ENCODE measurements at regions not wholly inside any gene's neighbourhood (a gene's known extent, or its start where the extent isn't known, plus 50 kb on each side); places are given as distances from the start of the nearest gene placed in this dataset.

DNA sequence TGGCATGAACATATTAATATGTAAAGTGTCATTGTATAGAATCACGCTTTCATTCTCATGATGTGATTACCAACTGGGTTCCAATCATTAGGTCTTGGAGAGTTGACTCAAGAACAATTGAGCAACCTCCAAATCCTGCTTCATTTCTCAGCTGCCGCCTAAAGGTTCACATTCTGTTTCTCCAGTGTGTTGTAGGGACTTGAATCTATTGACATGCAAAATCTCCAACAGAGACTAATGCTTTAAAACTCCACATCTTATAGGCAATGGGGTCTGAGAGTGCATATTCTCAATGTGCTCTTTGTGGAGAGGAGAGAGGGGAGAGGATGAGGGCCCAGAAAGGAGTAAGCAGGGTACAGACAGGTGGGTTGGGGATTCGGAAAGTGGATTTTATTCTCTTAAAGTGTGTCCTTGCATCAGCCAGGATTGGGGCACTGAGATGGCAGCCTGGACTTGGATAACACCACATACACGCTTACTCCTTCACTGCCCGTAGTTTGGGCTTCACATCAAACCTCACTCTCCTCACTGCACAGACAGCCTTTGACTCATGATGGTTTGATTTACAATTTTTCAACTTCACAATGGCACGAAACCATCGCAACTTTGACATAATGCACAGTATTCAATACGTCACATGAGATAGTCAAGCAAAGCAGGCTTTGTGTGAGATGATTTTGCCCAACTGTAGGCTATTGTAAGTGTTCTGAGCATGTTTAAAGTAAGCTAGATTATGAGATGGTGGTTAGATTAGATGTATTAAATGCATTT is 241.3 kb upstream of the IRS2 start:
- H3K9me3 ChIP-seq, result no peaks in the 10 kb centered on the region
- no peak for DNase-seq
- H3K27me3 ChIP-seq, result no peaks in the 10 kb centered on the region
- H3K4me3 ChIP-seq, result no peak overlapping the region
- no peaks in the 10 kb centered on the region for H3K36me3 ChIP-seq

DNA sequence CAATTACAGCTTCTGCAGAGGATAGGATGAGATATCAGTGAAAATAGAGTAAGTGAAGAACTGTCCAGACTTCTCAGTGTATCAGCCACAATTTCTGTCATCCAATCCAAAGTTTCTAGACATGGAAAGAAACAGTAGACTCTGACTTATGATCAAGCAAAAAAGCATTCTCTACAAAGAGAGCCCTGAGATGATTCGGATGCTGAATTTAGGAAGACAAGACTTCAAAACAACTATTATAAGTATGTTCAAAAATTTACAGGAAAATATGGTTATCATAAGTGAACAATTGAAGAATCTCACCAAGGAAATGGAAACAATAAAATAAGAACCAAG is 238.2 kb upstream of the IRS2 start:
- no peaks in the 10 kb centered on the region for H3K36me3 ChIP-seq
- H3K9me3 ChIP-seq, result no peaks in the 10 kb centered on the region
- H3K27me3 ChIP-seq, result no peaks in the 10 kb centered on the region
- H3K4me3 ChIP-seq, result no peak overlapping the region
- DNase-seq, result no peak

DNA sequence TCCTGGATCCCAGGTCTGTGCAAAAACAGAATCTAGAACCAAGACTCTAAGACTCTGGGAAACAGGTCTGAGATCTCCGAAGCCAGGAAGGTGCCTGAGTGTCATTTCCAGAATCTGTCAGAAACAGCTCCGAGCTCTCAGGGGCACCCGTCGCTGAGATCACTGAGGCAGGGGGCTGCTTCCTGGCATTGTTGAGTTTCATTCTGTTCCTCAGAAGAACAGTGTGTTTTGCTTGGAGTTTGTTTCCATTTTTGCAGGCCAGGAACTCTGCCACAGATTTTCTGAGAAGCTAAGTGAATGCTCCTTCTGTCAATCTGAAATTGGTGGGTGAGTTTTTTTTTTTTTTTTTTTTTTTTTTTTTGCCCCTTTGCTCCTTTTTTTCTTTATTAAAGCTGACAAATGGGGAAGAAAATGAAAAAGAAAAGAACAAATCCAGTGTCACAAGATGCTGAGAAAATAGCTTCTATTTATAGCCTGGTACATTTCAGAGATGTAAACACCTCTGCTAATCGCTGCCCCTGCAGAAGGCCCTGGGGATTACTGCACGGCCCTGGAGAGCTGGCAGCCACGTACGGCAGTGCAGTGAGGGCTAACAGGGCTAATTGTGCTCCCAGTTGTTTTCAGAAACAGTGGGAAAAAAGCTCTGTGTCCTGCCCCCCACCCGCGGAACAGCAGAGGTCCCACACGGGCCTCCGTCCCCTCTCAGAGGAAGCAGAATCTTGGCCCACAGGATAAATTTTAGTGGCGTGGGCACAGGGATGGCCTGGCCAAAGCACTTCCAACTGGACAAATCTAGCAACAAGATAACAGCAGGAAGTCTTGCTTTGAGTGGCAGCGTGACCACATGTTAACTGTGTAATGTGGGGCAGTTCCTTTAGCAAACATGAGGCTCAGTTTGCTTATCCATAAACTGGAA is 237.6 kb upstream of the IRS2 start:
- no peaks in the 10 kb centered on the region for H3K9me3 ChIP-seq
- DNase-seq, result no peak
- no peak overlapping the region for H3K4me3 ChIP-seq
- H3K27me3 ChIP-seq, result no peaks in the 10 kb centered on the region
- H3K36me3 ChIP-seq, result no peaks in the 10 kb centered on the region

DNA sequence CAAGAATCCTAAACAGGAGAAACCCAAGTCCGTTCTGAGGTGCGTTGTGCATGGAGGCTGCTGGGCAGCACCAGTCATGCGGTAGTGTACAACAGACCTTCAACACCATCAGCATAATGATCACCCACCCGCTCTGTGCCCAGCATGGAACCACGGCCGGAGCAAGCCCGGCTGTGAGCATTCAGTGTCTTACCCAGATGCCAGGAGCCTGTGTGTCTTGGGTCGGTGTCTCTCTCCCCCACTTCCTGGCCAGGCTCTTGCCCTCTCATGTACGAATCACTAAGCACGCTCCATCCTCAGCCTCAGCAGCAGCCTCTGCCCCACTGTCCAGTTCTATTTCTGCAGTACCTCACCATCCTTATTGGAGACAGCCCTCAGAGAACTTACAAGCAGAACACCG is 231.6 kb upstream of the IRS2 start:
- H3K9me3 ChIP-seq, result no peaks in the 10 kb centered on the region
- H3K36me3 ChIP-seq, result no peaks in the 10 kb centered on the region
- H3K27me3 ChIP-seq, result no peaks in the 10 kb centered on the region
- no peak overlapping the region for H3K4me3 ChIP-seq
- DNase-seq, result peak; percentile 77

DNA sequence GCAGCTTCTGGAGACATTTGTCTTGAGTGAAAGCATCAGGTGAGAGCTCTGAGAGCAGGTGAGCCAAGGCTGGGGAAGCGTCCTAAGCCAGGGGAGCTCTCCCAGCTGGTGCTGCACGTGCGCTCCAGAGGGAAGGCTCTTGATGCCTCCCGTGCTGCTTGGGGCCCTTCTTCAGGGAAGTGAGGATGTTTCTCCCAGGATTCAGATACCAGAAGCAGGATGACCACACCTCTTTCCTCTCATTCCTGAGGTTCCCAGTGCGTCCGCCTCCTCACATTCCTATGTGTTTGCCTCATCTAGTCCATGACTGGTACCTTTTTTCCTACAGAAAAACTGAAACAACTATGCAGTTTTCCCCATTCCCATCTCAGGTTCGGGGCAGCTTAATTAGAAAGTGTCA is 231.0 kb upstream of the IRS2 start:
- peak; percentile 80 for DNase-seq
- H3K9me3 ChIP-seq, result no peaks in the 10 kb centered on the region
- H3K4me3 ChIP-seq, result no peak overlapping the region
- H3K36me3 ChIP-seq, result no peaks in the 10 kb centered on the region
- H3K27me3 ChIP-seq, result no peaks in the 10 kb centered on the region

DNA sequence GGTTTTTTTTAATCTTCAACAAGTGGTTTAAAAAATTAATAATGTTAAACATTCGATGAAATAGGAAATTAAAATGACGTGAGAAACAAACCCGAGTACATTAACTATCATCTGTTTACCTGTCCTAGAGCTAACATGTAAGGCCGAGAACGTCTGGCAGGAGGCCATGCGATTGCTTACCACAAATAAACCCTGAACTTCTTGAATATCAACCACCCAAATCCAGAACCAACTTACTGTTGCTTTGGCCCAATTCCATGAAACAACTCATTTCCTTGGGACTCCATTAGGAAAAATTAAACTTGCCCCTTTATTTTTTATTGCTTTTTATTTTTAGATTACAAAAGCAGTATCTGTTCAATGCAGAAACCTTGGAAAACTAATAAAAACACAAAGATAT is 228.9 kb upstream of the IRS2 start:
- Histone ChIP-seq H3K9me3 (no peaks in the 10 kb centered on the region), H3K36me3 (no peaks in the 10 kb centered on the region), H3K4me3 (no peak overlapping the region), H3K27me3 (no peaks in the 10 kb centered on the region)
- DNase-seq, result no peak

DNA sequence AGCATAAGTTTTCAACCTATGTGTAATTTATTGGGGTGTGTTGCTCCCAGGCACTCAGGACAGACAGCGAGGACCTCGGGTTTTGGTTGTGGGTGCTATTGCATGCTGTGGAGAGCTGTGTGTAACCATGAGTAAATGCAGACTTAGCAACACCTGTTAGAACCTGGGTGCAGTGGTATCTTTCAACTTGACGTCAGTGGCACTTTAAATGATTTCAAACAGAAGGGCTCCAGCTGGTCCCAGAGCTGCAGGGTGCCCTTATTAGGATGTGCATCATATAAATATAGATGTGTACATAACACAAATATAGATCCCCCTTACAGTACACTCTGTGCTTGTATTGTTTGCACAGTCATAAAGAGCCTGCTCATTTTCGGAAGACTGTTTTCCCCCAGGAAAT is 228.3 kb upstream of the IRS2 start:
- DNase-seq, result no peak
- H3K9me3 ChIP-seq, result no peaks in the 10 kb centered on the region
- H3K4me3 ChIP-seq, result no peak overlapping the region
- H3K36me3 ChIP-seq, result no peaks in the 10 kb centered on the region
- no peaks in the 10 kb centered on the region for H3K27me3 ChIP-seq

DNA sequence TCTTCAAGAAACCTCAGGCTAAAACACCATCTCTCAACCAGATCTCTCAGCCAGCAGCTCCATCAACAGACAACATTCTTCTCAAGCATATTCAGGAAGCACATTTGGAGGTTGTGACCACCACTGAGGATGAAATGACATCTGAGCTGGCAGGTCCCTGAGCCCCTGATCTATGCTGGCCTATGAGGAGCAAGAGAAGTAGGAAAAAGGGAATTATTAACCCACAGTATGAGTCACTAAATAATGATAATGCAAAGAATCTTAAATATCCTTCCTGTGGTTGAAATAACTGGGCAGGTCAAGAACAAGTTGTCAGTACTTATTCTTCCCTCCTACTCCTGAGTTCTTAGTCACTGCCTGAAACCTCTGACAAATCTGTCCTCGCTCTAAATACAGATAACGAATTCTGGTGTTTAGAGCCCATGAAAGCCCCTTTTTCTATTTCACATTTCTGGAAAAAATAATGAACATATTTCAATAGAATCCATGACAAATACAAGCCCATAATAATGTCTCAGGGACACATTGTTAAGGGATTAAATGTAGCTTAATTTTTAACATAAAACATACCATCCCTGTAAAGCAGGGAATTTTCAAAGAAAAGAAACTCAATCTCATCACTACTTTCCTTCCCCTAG is 225.8 kb upstream of the IRS2 start:
- peak; percentile 68 for DNase-seq
- no peaks in the 10 kb centered on the region for H3K9me3 ChIP-seq
- no peaks in the 10 kb centered on the region for H3K36me3 ChIP-seq
- no peaks in the 10 kb centered on the region for H3K27me3 ChIP-seq
- H3K4me3 ChIP-seq, result no peak overlapping the region

DNA sequence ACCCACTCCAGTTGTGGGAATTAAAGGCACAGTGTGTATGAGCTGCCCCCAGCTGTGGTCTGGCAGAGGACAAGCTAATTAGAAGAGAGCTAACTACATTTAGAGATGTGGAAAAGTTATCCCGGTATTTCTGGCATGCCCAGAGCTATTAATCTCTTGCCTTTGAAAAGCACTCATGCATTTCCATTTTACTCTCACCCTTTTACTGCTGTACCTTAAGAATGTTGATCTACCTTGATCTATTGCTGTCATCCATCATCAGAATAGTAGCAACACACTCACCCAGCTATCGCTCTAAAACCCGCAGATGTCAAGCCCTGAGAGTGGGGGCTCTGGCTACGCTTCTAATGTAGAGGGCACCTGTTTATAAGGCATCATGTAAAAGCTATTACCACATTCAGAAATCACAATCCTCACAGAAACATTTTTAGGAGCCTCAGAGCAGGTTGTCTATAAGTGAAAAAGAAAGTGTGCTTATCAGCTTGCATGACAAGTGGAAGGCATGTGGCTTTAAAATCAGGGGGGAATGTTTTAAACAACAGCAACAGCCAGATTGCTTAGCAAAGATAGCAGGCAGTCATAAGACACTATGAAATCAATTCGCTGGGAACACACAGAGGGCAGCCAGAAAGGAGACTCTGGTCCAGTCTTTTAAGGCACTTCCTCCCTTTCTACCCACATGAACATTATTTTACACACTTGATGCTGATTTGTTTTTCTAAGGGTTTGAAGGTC is 224.2 kb upstream of the IRS2 start:
- H3K4me3 ChIP-seq, result no peak overlapping the region
- no peak for DNase-seq
- H3K9me3 ChIP-seq, result no peaks in the 10 kb centered on the region
- no peaks in the 10 kb centered on the region for H3K36me3 ChIP-seq
- no peaks in the 10 kb centered on the region for H3K27me3 ChIP-seq

DNA sequence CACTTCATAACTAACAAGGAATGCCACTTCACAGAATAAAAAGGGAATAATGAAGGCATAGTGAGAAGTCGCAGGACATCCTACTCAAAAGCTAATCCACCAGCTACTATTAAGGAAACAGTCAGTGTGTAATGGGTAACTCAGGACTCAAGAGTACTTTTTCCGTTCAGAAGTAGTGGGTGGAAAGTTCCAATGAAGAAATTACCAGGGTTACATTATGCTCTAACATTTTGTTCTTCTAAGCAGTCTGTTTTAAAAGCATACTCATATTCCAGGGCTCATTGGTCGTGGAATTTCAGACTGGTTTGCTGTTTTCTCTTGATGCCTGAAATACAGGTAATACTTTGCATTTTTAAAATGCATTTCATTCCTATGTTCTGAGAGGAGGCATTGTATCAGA is 222.4 kb upstream of the IRS2 start:
- Histone ChIP-seq H3K4me3 (no peak overlapping the region), H3K9me3 (no peaks in the 10 kb centered on the region), H3K36me3 (no peaks in the 10 kb centered on the region), H3K27me3 (no peaks in the 10 kb centered on the region)
- no peak for DNase-seq

DNA sequence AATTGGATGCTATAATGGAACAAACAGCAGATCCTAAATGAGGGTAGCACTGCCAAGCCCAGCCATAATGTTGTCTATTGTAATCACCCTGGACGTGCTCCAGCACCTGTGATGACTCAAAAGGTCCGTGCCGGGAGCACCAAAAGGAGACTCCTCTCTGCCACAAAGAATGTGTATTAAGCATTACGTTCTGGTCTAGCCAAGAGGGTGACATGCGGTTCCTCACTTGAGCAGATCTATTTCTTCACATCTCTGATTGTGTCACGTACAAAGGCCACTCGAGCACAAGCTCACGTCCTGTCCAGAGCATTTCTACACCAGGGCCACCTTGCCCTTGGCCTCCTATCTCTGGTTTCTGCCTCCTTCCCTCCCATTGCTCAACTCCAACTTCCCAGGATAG is 219.9 kb upstream of the IRS2 start:
- H3K36me3 ChIP-seq, result no peaks in the 10 kb centered on the region
- H3K4me3 ChIP-seq, result no peak overlapping the region
- DNase-seq, result peak; percentile 71
- H3K9me3 ChIP-seq, result no peaks in the 10 kb centered on the region
- H3K27me3 ChIP-seq, result no peaks in the 10 kb centered on the region

DNA sequence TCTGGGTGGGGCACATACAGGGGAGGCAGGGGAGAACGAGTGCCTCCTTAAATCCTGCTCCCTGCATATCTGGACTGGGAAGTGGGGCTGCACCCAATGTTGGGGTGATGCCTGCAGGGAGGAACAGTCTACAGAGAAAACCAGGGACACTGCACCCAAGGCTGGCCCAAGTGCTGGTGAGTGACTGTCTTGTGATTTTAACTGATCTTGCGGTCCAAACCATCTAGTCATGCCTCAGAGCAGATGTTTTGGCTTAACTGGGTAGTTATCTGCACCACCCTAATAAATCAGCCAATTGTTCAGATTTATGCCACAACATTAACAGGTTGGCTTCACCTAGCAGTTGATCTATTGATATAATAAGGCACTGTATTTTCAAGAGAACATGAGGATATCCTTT is 219.2 kb upstream of the IRS2 start:
- Histone ChIP-seq H3K36me3 (no peaks in the 10 kb centered on the region), H3K4me3 (no peak overlapping the region), H3K9me3 (no peaks in the 10 kb centered on the region), H3K27me3 (no peaks in the 10 kb centered on the region)
- DNase-seq, result no peak

DNA sequence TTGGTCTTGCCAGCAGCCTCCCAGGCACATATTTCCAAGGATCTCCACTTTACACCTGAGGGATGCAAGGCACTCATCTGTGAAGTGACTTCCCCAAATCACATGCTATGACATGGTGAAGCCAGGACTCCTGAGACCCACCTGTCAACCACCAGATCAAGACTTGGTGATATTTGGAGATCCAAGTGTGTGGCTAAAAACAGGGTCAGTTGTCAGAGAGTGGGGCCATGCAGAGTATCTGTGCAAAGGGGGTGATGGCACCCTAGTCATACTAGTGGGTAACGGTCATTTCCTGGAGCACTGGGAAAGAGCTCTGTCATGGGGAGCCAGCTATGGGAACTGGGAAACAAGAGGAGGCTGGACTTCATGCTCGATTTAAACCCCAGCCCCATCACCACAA is 218.4 kb upstream of the IRS2 start:
- no peak for DNase-seq
- Histone ChIP-seq H3K4me3 (no peak overlapping the region), H3K9me3 (no peaks in the 10 kb centered on the region), H3K36me3 (no peaks in the 10 kb centered on the region), H3K27me3 (no peaks in the 10 kb centered on the region)

DNA sequence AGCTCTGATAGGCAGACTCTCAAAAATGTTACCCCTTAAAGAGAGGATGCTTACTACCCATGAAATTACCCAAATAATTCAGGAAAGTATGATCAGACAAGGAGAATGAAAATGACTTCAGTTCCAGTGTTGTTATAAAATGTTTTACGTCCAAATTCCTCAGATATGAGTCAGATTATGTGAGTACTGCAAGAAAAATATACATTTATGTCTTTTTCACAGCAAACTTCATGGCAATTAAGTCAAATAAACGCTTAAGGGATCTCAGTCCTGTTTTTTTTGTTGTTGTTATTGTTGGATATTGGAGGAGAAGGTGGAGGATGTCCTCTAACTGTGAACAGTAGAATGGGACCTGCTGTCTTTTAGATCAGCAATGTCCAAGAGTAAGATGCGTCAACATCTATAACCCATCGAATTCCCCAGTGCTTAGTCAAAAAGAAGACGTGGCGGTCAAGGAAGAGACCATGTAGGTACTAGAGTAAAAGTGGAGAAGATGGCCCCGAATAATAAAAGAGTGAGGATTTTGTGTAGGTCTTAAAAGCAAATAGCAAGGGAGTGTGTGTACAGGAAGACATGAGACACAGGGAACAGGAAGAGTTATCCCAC is 215.4 kb upstream of the IRS2 start:
- DNase-seq, result no peak
- Histone ChIP-seq H3K27me3 (no peaks in the 10 kb centered on the region), H3K9me3 (no peaks in the 10 kb centered on the region), H3K4me3 (no peak overlapping the region), H3K36me3 (no peaks in the 10 kb centered on the region)

DNA sequence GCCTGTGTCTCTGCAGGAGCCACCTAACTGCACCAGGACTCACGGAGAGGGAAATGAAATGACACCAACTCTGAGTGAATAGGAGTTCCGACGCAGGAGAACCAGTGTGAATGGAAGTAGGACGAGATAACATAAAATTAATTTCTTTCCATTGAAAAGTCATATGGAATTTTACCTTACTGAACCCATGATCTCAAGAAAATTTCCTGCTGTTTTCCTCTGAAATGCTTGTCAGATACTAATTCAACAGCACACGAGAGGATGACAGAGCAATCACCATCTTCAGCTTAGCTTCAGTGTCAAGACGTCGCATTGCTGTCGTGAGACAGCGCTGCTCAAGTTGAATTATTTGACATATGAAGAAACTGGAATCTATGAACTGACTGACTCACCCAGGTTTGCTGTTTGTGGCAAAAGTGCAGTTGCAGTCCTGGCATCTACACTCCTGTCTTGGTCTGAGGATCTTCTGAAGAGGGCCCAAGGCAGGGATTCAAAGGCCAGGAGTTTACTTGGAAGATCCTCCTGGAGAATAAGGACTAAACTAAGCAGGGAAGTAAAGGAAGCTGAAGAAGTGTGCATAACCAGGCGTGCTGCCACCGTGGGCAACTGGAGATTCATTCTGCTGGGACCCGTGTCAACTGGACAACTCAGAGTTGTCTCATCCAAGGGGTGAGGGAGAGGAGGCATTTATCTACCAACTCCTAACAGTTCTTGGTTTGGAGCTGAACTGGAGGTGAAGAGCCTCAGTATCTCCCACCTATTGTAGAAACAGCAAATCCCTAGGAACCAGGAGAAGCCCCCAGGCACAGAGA is 214.4 kb upstream of the IRS2 start:
- no peaks in the 10 kb centered on the region for H3K9me3 ChIP-seq
- DNase-seq, result peak; percentile 84
- no peaks in the 10 kb centered on the region for H3K27me3 ChIP-seq
- H3K4me3 ChIP-seq, result no peak overlapping the region
- no peaks in the 10 kb centered on the region for H3K36me3 ChIP-seq
